ENCODE measurements at regions not wholly inside any gene's neighbourhood (a gene's known extent, or its start where the extent isn't known, plus 50 kb on each side); places are given as distances from the start of the nearest gene placed in this dataset.
A peak's percentile ranks its signal among the peaks of the same experiment; 100 is the strongest.

DNA sequence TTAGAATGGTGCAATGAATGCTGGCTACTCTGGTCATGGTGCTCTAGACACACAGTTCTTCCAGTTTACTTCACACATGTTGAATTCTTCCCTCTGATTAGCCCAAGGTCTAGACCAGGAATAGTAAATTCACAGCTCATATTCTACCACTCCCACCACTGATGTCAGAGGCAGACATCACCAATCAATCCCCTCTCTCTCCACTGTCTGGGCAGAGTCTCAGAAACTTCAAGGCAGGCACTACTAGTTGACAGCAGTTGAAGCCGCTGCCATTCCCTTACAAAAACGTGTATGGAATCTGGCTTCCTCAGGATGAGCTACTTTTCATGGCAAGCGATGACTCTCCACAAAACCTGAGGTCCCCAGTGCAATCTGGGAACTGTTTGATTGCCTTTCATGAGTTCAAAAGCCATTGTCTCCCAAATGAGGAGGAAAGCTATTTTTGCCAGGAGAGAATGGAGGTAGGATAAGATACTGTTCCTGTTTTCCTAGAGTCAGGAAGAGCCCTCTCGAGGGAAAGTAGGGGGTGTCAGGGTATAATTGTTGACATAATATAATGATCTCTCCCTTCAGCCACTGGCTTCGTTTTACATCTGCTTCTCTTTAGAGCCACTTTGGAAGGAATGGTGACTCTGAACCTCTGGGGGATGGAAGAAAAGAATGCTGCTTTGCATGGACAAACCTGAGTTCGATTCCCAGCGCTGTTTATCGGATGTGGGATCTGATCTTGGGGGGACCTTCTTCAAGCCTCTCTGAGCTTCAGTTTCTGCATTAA, 90.0 kb downstream of the FOXL1 start:
- no peak overlapping the region for H3K4me3 ChIP-seq
- ATAC-seq = no peak
- intact Hi-C loops (cut with DNase I) = no loop called here
- no peak for DNase-seq
- H3K36me3 ChIP-seq = no peaks in the 10 kb centered on the region
- no peaks in the 10 kb centered on the region for H3K4me1 ChIP-seq
- no peaks in the 10 kb centered on the region for H3K9me3 ChIP-seq
- no peak overlapping the region for H3K27ac ChIP-seq
- no peak for TF ChIP-seq CTCF (IDR thresholded peaks at IDR 0.05)
- peaks cover 18% of the 10 kb centered on the region for H3K27me3 ChIP-seq (ENCODE audit: low read depth)

DNA sequence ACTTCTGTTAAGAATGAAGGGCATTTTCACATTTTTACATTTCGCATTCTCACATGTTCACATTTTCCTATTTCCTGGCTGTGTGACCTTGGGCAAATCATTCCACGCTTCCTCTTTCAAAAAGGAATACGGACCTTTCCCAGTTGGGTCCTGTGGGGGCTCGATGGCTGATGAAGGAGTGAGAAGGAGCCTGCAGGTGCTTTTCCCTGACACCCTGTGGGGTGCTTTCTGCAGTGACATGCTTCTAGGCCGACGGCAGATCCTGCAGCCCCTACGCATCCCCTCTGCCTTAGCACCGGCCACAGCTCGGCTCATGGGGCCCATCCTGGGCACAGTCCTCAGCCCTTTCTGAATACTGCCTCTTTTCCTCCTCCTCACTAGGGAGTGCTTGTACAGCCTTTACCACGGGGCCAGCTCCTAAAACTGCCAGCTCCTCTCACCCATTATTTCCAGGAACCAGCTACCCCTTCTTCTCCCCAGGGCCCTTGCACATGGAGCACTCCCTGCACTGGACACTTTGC, 91.0 kb downstream of the FOXL1 start:
- no peak for DNase-seq
- intact Hi-C loops (cut with DNase I) = no loop called here
- no peak for TF ChIP-seq CTCF (IDR thresholded peaks at IDR 0.05)
- Histone ChIP-seq H3K36me3 (no peaks in the 10 kb centered on the region), H3K27ac (no peak overlapping the region), H3K4me3 (no peak overlapping the region), H3K4me1 (no peaks in the 10 kb centered on the region), H3K9me3 (no peaks in the 10 kb centered on the region), H3K27me3 (ENCODE audit: low read depth) (peaks cover 16% of the 10 kb centered on the region)
- no peak for ATAC-seq

- Histone ChIP-seq H3K4me3 (no peak overlapping the region), H3K27ac (peak overlapping the region; percentile 4), H3K4me1 (no peaks in the 10 kb centered on the region), H3K36me3 (no peaks in the 10 kb centered on the region), H3K9me3 (no peaks in the 10 kb centered on the region), H3K27me3 (ENCODE audit: low read depth) (peaks cover 12% of the 10 kb centered on the region)
- intact Hi-C loops (cut with DNase I) = no loop called here
- DNase-seq (no peak), ATAC-seq (peak in 1 of 2 donors; percentile 60)
- TF ChIP-seq CTCF (IDR thresholded peaks at IDR 0.05) = no peak
Observed at GRCh38 chr16:86669937-86670749, 91.8 kb downstream of the FOXL1 start.

DNA sequence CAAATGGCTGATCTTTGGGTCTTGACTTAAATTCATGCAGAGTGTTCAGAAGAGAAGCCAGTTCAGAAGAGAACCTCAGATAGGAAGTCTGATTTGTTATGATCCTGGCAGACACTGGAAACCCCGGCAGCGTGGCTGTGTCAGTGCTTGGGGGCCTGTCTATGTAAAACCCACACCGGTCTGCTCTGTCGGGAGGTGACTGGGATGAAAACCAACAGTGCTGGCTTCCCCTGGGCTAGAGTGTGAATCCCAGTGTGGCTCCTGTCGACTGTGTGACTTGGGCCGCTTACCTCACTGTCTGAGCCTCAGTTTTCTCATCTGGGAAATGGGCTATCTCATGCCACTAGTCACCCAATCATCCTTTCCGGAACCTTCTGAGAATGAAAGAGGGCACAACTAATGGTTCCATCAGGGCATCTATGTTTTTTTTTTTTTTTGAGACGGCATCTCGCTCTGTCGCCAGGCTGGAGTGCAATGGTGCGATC, 92.4 kb downstream of the FOXL1 start:
- no peak for DNase-seq
- no peaks in the 10 kb centered on the region for H3K36me3 ChIP-seq
- H3K4me1 ChIP-seq = no peaks in the 10 kb centered on the region
- intact Hi-C loops (cut with DNase I) = no loop called here
- no peak for ATAC-seq
- H3K4me3 ChIP-seq = no peak overlapping the region
- H3K9me3 ChIP-seq = no peaks in the 10 kb centered on the region
- peak overlapping the region; percentile 4 for H3K27ac ChIP-seq
- no peak for TF ChIP-seq CTCF (IDR thresholded peaks at IDR 0.05)
- peaks cover 12% of the 10 kb centered on the region for H3K27me3 ChIP-seq (ENCODE audit: low read depth)

DNA sequence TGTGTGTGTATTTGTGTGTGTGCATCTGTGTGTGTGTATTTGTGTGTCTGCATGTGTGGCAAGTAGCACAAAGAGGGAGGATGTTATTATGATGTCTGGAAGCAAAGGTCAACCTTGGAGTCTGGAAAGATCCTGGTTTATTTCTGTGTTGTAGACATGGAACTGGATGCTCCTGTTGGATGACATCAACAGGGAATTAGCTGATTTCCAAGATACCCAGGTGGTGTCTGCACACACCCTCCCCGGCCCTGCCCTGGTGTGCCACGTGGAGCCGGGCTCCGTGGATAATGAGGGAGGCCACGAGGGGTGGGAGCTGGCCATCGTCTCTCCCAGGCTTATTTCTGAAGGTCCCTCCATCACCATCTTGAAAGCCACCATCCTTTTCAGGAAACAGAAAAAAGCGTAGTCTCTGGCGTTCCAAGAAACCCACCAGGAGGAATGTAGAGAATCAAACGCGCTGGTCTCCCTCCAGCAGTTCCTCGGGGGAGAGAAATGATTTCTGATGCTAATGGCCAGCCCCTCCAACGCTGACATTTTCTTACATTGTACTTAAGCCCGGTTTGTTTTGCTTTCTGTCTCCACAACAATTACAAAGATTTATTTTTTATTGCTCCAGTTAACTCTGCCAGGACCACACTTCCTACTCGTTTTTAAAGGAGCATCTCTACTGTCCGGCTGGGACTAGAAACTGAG, 93.3 kb downstream of the FOXL1 start:
- TF ChIP-seq CTCF (IDR thresholded peaks at IDR 0.05) = no peak
- peaks cover 4% of the 10 kb centered on the region for H3K27me3 ChIP-seq (ENCODE audit: low read depth)
- H3K36me3 ChIP-seq = no peaks in the 10 kb centered on the region
- H3K9me3 ChIP-seq = no peaks in the 10 kb centered on the region
- ATAC-seq = no peak
- H3K4me3 ChIP-seq = no peak overlapping the region
- intact Hi-C loops (cut with DNase I) = no loop called here
- no peak for DNase-seq
- no peak overlapping the region for H3K27ac ChIP-seq
- no peaks in the 10 kb centered on the region for H3K4me1 ChIP-seq
